ENCODE measurements at regions not wholly inside any gene's neighbourhood (a gene's known extent, or its start where the extent isn't known, plus 50 kb on each side); places are given as distances from the start of the nearest gene placed in this dataset.
A peak's percentile ranks its signal among the peaks of the same experiment; 100 is the strongest.

DNA sequence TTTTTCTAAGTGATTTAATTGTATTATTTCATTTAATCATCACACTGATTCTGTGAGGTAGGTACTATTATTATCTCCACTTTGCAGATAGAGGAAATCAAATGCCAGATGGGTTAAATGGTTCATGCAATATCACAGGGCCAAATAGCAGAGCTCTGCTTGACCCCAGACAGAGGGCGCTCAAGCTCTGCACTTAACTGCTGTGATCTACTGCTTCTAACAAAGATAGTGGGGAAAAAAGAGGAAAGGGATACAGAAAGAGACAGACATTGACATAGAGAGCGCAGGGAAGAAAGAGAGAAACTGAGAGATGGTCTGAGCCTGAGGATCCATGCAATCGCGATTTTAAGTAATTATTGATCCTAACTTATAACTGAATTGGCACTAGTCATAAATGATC lies 279.1 kb upstream of the THRB start:
- peak; percentile 61 for DNase-seq

DNA sequence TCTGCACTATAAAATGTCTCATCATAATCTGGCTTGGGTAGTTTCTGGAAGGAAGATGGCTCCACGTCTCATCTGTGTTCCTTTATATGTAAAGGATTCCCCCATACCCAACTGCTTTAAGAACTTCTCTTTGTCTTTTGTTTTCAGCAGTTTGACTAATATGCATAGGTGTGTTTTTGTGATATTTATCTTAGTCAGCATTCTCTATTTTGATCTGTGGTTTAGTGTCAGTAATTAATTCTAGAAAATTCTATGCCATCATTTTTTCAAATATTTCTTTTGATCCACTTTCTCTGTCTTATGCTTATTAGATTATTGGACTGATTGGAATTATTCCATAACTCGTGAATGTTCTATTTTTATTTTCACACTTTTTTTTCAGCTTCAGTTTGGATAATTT lies 286.3 kb upstream of the THRB start:
- no peak for DNase-seq

GRCh38 chr3:24781454-24781853 lies 286.8 kb upstream of the THRB start:
- no peak for DNase-seq

GRCh38 chr3:24793896-24794295 lies 299.2 kb upstream of the THRB start:
- no peak for DNase-seq

GRCh38 chr3:24802614-24803013 lies 308.0 kb upstream of the THRB start:
- DNase-seq: no peak

- no peak for DNase-seq
These were observed 309.4 kb upstream of the THRB start for GRCh38 chr3:24804095-24804494.

- DNase-seq: no peak
These were observed 316.2 kb upstream of the THRB start for GRCh38 chr3:24810881-24811280.

DNA sequence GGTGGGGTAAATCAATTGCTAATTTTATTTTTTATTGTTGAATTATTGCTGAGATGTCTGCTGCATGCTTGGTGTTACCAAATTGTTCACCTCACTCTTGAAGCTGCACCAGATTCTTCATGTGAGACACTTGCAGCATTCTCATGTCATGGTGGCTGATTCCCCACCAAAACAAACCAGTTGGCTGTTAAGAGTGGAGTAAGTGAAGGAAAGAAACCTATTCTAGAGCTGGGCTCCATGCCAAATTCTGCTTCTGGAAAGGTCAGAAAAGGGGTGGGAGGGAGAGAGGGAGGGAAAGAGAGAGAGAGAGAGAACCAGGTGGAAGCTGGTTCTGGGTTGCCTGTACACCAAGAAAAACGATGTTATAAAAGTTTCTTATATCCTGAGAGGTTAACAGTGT lies 317.5 kb upstream of the THRB start:
- DNase-seq: no peak

DNA sequence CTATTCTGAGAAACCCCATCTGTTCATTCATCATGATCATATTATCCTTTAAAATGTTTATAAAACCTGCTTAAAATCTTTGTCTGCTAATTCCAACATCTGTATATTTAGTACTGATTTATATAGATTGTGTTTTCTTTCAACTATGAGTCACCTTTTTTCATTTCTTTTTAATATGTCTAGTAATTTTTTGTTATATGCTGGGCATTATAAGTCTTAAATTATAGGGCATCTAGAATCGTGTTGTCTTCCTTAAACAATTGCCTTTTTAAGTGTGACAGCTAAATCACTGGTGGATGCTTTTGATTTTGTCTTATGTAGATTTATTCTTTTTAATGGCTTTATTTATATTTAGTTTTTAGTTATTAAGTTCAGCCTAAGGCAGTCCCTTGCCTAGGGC lies 323.4 kb upstream of the THRB start:
- DNase-seq: no peak

GRCh38 chr3:24828011-24828410 lies 333.4 kb upstream of the THRB start:
- DNase-seq: no peak

- DNase-seq: no peak
These were observed 333.9 kb upstream of the THRB start for GRCh38 chr3:24828551-24828950.

DNA sequence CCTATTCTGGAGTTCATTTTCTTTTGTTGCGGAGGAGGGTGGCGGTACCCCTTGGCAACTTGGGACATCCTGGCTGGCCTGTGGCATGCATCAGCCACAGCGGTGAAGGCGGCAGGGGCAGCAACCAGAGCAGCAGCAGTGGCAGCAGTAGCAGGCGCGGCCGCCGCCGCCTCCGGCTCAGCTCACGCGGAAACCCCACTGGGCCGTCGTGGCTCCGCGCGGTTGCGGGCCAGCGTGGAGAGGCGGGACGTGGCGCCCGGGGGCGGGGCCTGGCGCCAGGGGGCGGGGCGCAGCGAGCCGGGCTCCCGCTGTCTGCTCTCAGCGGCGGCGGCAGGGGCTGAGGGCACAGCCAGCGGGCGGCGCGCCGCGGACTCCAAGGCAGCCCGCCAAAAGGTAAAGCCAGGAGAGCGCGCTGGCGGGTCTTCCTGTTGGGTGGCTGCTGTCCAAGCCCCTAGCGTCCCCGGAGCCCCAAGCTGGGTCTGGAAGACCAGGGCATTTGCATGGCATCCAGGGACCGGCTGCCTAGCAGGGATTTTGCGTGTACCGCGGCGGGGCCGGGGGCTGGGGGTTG lies 334.4 kb upstream of the THRB start:
- no peak for DNase-seq

- DNase-seq: no peak
These were observed 335.1 kb upstream of the THRB start for GRCh38 chr3:24829629-24830229.

GRCh38 chr3:24830230-24831152 lies 335.8 kb upstream of the THRB start:
- no peak for DNase-seq

GRCh38 chr3:24831221-24831620 lies 336.6 kb upstream of the THRB start:
- DNase-seq: no peak

GRCh38 chr3:24832891-24833290 lies 338.2 kb upstream of the THRB start:
- no peak for DNase-seq

DNA sequence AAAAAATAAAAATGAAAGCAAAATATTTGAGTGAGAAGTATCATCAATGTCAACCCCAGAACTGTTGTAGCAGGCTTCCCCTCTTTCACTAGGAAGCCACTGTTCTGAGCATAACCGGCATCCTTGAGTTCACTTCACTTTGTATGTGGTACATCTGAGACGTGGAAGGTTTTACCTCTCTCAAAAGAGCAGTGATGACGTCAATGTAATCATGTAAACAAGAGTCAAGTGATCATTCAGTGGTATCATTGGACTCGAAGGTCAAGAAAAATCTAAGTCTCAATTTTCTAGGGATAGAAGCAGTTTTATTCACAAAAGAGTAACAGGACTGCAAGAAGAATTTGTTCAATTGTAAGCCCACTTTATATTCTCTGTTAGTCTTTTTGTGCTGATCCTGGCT lies 339.8 kb upstream of the THRB start:
- no peak for DNase-seq

DNA sequence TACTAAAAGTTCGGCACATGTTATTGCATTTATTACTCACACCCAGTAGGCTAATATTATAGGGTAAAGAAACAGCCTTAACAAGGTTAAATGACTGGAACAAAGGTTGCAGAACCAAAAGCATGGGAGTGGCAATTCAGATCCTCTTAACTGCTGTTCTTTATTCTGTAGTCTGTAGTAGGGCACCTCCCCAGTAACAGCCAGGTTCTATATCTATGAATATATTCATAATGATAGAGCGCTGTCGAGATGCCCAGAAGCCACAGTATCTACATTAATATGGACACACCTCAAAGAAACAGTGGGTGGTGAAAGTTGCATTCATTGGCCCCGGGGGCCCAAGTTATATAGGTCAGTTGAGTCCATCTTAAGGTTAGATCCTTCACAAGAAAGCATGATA lies 340.9 kb upstream of the THRB start:
- DNase-seq: no peak

- no peak for DNase-seq
These were observed 343.0 kb upstream of the THRB start for GRCh38 chr3:24837601-24838000.

DNA sequence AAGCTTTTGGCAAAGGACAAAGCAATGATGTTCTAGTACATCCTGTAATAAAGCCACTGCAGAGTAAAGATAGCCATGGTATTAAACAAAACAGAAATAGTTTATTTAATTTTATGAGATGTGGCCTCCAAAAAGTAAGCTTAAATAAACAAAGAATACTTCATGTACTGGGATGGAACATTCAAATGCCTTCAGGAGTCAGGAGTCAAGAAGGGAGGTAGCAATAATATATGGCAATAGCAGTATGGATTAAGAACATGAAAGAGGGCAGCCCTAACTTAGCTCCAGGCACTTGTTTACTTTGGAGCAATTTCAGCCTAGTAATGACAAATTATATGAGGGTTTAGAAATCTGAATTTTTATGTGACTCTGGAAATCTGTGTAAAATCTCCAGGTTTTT lies 343.9 kb upstream of the THRB start:
- DNase-seq: no peak

DNA sequence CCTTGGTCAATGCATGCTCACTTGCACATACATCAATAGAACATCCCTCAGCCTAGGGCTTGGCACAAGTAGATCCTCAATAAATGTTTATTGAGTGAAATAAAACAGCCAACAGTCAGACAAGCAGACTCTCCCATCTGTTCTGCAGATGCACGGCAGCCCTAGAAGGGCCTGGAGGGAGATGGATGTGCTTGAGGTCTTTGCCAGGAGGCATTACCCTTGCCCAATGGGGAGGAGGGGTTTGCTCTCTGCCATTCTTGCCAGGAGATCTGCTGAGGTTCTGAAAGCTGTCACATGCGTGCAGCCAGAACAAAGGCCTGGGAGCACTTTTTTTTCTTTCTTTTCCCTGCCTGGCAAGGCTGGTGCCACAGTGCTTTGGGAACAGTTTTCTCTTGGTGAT lies 349.3 kb upstream of the THRB start:
- no peak for DNase-seq

DNA sequence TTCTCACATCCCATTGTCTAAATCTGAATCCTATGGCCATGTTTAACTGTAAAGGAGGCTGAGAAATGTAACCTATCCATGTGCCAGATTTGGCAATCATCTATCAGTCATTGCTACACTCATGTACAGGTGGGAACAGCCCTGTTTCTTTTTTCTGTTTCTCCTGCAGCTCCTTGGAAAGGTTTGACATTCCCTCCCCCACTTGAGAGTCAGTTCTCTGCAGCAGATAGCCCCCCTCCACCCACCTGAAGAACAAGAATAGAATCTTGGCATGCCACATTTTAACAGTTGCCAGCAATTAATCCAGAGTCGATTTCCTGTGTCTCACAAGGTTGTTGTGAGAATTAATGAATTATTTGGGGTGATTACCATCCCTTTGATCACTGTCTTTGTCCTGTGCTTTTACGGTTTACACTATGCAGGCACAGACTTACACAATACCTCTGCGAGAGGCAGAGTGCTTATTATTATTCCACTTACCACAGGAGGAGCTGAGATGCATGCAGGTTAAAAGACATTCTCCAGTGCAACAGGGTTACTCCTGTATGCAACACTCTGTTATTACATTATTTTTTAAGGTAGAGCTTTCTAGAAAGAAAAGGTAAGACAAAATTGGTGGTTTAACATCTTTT lies 351.0 kb upstream of the THRB start:
- DNase-seq: no peak

DNA sequence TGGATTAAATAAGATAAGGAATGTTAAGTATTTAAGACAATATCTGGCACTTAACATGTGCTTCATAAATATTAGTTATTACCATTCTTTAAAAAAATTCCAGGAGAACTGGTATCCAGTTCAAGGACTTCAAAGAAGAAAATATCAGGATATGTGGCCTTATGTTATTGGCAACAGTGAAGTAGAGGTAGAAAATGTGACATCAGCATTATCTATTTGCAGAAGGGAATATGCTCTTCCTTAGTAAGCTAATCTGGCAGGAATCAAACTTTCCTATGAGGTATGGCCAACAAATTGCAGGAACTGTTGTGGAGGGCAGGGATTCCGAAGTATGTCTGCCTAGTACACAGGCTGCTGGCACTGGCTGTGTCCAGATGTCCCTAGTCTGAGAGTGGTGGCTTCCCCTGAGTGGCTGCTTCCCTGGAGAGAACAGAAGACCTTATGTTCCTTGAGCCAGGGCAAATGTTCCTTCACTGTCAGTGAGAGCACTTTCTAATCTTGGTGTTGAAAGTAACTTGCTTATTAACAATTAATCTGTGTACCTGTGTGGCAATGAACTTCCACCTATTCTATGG lies 351.7 kb upstream of the THRB start:
- DNase-seq: no peak

DNA sequence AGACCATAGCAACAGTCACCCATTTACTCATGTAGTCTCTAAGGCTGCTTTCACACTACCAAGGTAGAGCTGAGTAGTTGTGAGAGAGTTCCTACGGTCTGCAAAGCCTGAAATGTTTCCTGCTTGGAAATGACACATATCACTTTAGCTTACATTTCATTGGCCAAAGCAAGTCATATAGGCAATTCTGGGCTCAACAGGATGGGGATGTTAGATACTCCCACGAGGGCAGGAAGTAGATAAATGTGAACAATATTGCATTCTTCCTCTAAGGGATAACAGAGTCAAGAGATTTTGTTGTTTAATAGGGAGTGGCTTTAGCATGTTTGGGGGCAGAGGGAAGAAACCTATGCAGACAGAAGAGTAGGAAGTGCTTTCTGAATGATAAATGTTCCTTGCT lies 355.6 kb upstream of the THRB start:
- DNase-seq: no peak
